ENCODE measurements at regions not wholly inside any gene's neighbourhood (a gene's known extent, or its start where the extent isn't known, plus 50 kb on each side); places are given as distances from the start of the nearest gene placed in this dataset.

GRCh38 chr2:83014462-83014861, 1444.6 kb downstream of the SUCLG1 start:
- no peak overlapping the region for H3K27ac ChIP-seq

GRCh38 chr2:83006961-83007360, 1452.1 kb downstream of the SUCLG1 start:
- Histone ChIP-seq H3K36me3 (no peaks in the 10 kb centered on the region), H3K4me1 (ENCODE audit: insufficient read depth) (no peaks in the 10 kb centered on the region), H3K9me3 (no peaks in the 10 kb centered on the region), H3K27me3 (no peaks in the 10 kb centered on the region), H3K27ac (no peak overlapping the region), H3K4me3 (no peak overlapping the region)
- no peak for DNase-seq
- WGBS, 3 donors = 31 to 57% (median 39%) methylated on average over 2 of the region's 2 CpGs
- intact Hi-C loops (cut with DNase I) = no loop called here
- TF ChIP-seq EP300 (IDR thresholded peaks at IDR 0.05) (no peak), POLR2A (IDR thresholded peaks at IDR 0.05) (no peak)

More at GRCh38 chr2:83014462-83014861, 1444.6 kb downstream of the SUCLG1 start:
- DNase-seq = no peak
- WGBS, 3 donors = 78 to 92% (median 82%) methylated on average over 2 of the region's 2 CpGs
- Histone ChIP-seq H3K27me3 (no peaks in the 10 kb centered on the region), H3K4me3 (no peak overlapping the region), H3K9me3 (no peaks in the 10 kb centered on the region), H3K36me3 (no peaks in the 10 kb centered on the region), H3K4me1 (ENCODE audit: insufficient read depth) (no peaks in the 10 kb centered on the region)
- intact Hi-C loops (cut with DNase I) = no loop called here
- no peak for TF ChIP-seq POLR2A (IDR thresholded peaks at IDR 0.05)
- no peak for TF ChIP-seq EP300 (IDR thresholded peaks at IDR 0.05)
- no peak for TF ChIP-seq CTCF (IDR thresholded peaks at IDR 0.05)

- intact Hi-C loops (cut with DNase I) = no loop called here
- Histone ChIP-seq H3K27ac (no peak overlapping the region), H3K27me3 (no peaks in the 10 kb centered on the region), H3K4me3 (no peak overlapping the region), H3K4me1 (ENCODE audit: insufficient read depth) (no peaks in the 10 kb centered on the region), H3K9me3 (no peaks in the 10 kb centered on the region), H3K36me3 (no peaks in the 10 kb centered on the region)
- 65 to 96% (median 95%) methylated on average over 2 of the region's 2 CpGs for WGBS, 3 donors
- TF ChIP-seq POLR2A (IDR thresholded peaks at IDR 0.05) (no peak), CTCF (IDR thresholded peaks at IDR 0.05) (no peak), EP300 (IDR thresholded peaks at IDR 0.05) (no peak)
- DNase-seq = no peak
These were observed 1455.5 kb downstream of the SUCLG1 start for GRCh38 chr2:83003555-83003954.

DNA sequence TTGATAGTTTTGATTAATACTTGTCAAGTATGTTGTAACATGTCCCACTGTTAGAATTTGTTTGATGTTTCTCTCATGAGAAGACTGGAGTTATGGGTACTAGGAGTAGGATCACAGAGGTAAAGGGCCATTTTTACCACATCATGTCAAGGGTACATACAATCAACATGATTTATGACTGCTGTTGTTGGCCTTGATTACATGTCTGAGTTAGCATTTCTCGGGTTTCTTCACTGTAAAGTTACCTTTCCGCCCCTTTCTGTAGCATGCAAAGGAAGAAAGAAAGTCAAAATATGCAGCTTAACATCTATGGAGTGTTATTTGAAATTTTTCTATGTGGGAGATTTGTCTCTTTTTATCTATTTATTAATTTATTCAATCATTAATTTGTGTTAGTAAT, 1456.4 kb downstream of the SUCLG1 start:
- TF ChIP-seq CTCF (IDR thresholded peaks at IDR 0.05) = no peak
- TF ChIP-seq POLR2A (IDR thresholded peaks at IDR 0.05) = no peak
- no peak for TF ChIP-seq EP300 (IDR thresholded peaks at IDR 0.05)
- intact Hi-C loops (cut with DNase I) = no loop called here
- Histone ChIP-seq H3K9me3 (no peaks in the 10 kb centered on the region), H3K36me3 (no peaks in the 10 kb centered on the region), H3K27ac (no peak overlapping the region), H3K4me1 (ENCODE audit: insufficient read depth) (no peaks in the 10 kb centered on the region), H3K4me3 (no peak overlapping the region), H3K27me3 (no peaks in the 10 kb centered on the region)
- DNase-seq = no peak
- 67 to 71% (median 70%) methylated on average over 2 of the region's 2 CpGs for WGBS, 3 donors

- intact Hi-C loops (cut with DNase I) = no loop called here
- TF ChIP-seq CTCF (IDR thresholded peaks at IDR 0.05) = no peak
- TF ChIP-seq POLR2A (IDR thresholded peaks at IDR 0.05) = no peak
- no peak for TF ChIP-seq EP300 (IDR thresholded peaks at IDR 0.05)
- H3K27me3 ChIP-seq = no peaks in the 10 kb centered on the region
- H3K27ac ChIP-seq = no peak overlapping the region
- DNase-seq = no peak
- no peak overlapping the region for H3K4me3 ChIP-seq
- H3K36me3 ChIP-seq = no peaks in the 10 kb centered on the region
- 60 to 83% (median 80%) methylated on average over 2 of the region's 2 CpGs for WGBS, 3 donors
- H3K9me3 ChIP-seq = no peaks in the 10 kb centered on the region
- H3K4me1 ChIP-seq (ENCODE audit: insufficient read depth) = no peaks in the 10 kb centered on the region
These were observed 1460.3 kb downstream of the SUCLG1 start for GRCh38 chr2:82998781-82999180.

Measured in ovary (tissue), 7 donors.